ENCODE measurements at regions not wholly inside any gene's neighbourhood (a gene's known extent, or its start where the extent isn't known, plus 50 kb on each side); places are given as distances from the start of the nearest gene placed in this dataset.

GRCh38 chrX:10938365-10938923 is 172.7 kb upstream of the HCCS start:
- DNase-seq (ENCODE audit: low spot score) = no peak

GRCh38 chrX:10939424-10939823 is 171.7 kb upstream of the HCCS start:
- no peak for TF ChIP-seq CTCF (IDR thresholded peaks at IDR 0.05)
- DNase-seq (ENCODE audit: low spot score) = no peak
- Histone ChIP-seq H3K4me3 (no peak overlapping the region), H3K27ac (no peak overlapping the region)

More at GRCh38 chrX:10938365-10938923, 172.7 kb upstream of the HCCS start:
- H3K4me3 ChIP-seq = no peak overlapping the region
- TF ChIP-seq CTCF (IDR thresholded peaks at IDR 0.05) = no peak
- H3K27ac ChIP-seq = no peak overlapping the region

GRCh38 chrX:10944136-10944885 is 166.8 kb upstream of the HCCS start:
- H3K27ac ChIP-seq = no peak overlapping the region
- DNase-seq (ENCODE audit: low spot score) = no peak

GRCh38 chrX:10945498-10945897 is 165.6 kb upstream of the HCCS start:
- no peak for TF ChIP-seq CTCF (IDR thresholded peaks at IDR 0.05)
- Histone ChIP-seq H3K27ac (no peak overlapping the region), H3K4me3 (no peak overlapping the region)
- no peak for DNase-seq (ENCODE audit: low spot score)

More at GRCh38 chrX:10944136-10944885, 166.8 kb upstream of the HCCS start:
- TF ChIP-seq CTCF (IDR thresholded peaks at IDR 0.05) = no peak
- no peak overlapping the region for H3K4me3 ChIP-seq

GRCh38 chrX:10949541-10949940 is 161.6 kb upstream of the HCCS start:
- TF ChIP-seq CTCF (IDR thresholded peaks at IDR 0.05) = no peak
- Histone ChIP-seq H3K4me3 (no peak overlapping the region), H3K27ac (no peak overlapping the region)
- no peak for DNase-seq (ENCODE audit: low spot score)

GRCh38 chrX:10952619-10953018 is 158.5 kb upstream of the HCCS start:
- DNase-seq (ENCODE audit: low spot score) = no peak
- Histone ChIP-seq H3K4me3 (no peak overlapping the region), H3K27ac (no peak overlapping the region)
- no peak for TF ChIP-seq CTCF (IDR thresholded peaks at IDR 0.05)
